ENCODE measurements at regions not wholly inside any gene's neighbourhood (a gene's known extent, or its start where the extent isn't known, plus 50 kb on each side); places are given as distances from the start of the nearest gene placed in this dataset.

DNA sequence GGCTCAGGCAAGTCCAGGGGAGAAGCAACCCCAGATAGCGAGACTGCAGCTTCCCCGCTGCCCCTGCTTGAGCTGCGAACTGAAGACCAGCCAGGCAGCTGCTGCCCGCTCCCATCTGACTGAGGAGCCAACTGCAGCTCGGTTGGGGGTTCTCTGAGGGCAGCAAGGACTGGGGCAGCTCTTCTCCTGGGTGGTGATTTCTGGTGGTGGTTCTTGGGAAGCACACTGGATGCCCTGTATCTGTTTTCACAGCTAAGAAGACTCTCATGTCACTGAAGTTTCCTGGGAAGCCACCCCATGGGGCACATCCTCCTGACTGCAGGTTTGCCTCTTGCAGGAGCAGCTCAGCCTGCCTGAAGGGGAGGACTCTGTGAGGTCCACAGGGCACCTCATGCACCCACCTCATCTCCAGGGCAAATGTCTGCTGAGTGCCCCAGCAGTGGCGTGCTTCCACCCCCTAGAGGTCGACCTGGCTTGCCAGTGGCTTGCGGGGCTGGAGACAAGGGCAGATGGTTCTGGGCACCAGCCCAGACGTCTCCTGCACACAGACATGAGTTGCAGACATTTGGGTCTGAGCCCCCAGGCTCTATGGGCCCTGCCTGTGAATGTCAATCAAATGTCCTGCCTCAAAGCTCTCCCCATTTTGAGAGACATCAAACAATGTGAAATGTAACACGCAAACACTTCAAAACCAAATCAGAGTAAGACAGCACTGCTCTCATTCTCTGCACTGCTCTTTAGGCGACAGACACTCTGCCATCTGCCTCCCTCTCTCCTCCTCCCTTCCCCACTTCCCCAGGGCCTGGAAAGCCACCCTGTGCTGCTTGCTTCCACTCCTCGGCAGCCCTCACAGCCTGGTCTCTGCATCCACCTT lies 800.9 kb downstream of the BRD1 start:
- no peak for DNase-seq

GRCh38 chr22:49025791-49026493 lies 801.7 kb downstream of the BRD1 start:
- DNase-seq = no peak

- no peak for DNase-seq
Observed at GRCh38 chr22:49024775-49025440, 802.8 kb downstream of the BRD1 start.

GRCh38 chr22:49023879-49024774 lies 803.5 kb downstream of the BRD1 start:
- DNase-seq = no peak

GRCh38 chr22:49023161-49023878 lies 804.4 kb downstream of the BRD1 start:
- DNase-seq = no peak

DNA sequence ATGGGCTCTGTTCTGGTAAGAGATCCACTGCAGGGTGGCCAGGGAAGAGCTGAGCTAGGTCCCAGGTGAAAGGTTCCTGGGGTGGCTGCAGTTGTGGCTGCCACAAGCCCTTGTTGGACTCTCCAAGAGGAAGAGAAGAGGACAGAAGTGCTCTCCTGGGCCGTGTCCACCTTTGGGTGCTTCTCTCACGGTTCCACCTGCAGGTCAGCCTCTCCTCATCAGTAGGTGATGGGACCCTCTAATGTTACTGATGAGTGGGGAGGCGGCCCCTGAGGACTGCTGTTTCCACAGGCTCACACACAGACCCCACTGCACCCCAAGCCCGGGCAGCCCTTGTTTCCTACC lies 804.9 kb downstream of the BRD1 start:
- DNase-seq = no peak

GRCh38 chr22:49021926-49022815 lies 805.5 kb downstream of the BRD1 start:
- DNase-seq = no peak

DNA sequence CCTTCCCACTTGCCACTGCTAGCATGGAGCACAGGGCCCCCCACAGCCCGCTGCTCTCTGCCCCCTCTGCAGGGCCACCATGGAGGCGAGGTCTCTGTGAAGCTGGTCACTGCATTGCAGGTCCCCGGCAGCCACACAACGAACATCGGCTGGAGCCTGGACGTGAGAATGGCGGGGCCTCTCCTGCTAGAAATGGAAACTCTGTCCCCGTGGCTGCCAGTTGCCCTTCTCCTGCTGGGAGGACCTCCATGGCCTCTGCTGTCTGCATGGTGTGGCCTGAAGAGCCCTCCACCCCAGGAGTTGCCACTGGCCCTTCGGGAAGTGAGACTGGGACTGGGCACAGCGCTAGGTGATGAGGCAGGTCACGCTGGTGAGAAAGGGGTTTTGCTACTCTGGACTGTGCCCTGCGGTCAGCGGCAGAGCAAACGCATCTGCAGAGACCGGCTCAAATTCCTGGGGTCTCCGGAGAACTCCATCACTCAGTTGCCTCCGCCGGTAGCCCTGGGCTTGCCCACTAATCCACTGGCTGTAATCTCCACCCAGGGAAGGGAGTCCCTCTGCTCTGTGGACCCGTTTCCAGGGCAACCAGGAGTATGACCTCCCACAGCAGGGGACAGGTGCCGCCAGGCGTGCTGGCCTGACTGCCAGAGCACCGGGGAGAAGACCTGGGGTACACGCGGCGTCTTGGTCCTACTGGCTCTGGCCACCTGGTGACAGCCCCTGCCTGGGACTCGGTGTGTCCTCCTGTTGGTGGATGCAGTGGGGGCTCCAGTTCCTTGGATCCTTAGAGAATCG lies 806.3 kb downstream of the BRD1 start:
- no peak for DNase-seq

DNA sequence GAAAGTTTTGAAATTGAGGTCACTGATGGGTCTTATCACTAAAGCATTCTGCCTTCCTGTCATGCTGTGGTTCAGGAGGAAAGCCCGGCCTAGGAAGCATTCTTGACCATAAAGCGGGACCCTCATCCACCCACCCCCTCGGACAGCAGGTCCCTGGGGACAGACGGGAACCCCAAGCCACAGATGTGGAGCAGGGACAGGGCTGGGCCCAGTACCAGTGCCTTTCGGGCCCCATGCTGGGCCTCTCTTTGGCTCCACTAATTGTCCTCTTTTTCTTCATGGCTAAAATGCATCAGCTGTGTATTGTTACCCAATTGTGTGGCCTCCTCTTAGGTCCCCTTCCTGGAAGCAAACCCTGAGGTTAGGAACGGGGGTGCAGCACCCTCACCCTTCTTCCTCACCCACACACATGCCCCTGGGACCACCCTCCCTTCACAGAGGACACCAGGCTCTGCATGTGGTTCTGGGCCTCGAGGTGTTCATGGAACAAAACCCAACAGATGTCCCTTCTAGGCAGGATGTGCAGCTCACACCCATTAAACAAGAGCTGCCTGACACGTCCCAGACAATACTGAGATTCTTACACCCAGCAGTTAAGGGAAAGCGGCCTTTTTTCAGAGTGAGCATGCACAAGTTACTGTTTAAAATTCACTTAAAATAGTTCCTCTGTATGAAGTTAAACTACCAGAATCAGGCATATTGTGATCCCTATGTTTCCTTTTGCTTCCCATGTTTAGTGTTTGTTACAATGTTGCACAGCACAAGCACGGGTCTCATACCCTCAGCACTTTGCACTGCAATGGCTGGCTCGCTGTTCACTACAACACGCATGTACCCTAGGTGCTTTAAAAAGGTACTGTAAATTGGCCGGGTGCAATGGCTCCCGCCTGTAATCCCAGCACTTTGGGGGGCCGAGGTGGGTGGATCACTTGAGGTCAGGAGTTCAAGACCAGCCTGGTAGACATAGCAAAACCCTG lies 807.6 kb downstream of the BRD1 start:
- DNase-seq = no peak

- DNase-seq = no peak
Observed at GRCh38 chr22:49018601-49019000, 809.1 kb downstream of the BRD1 start.

- DNase-seq = no peak
Observed at GRCh38 chr22:49017482-49018329, 810.0 kb downstream of the BRD1 start.

DNA sequence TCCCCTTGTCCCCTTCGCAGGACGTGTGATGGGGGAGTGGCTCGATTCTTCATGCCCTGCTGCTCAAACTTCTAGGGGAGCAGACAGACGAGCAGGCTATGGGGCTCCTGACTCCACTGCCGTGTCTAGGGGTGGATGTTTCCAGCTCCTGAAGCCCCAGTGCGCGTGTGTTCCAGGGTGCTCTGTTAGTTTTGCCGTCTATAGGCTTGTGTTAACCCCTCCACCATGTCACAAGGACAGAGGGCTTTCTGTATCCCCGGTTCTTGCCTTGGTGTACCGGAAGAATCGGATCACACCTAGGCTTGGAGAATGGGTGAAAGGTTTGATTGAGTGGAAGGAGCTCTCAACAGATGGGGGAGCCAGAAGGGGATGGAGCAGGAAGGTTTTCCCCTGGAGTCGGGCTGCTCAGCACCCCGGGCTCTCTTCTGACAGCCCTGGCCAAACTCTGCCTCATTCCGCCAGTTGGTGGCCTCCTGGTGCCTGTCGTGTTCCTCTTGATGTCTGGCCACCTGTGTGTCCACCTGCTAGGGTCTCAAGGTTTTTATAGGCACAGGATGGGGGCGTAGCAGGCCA lies 810.7 kb downstream of the BRD1 start:
- DNase-seq = no peak

- DNase-seq = no peak
Observed at GRCh38 chr22:49015993-49016908, 811.4 kb downstream of the BRD1 start.

DNA sequence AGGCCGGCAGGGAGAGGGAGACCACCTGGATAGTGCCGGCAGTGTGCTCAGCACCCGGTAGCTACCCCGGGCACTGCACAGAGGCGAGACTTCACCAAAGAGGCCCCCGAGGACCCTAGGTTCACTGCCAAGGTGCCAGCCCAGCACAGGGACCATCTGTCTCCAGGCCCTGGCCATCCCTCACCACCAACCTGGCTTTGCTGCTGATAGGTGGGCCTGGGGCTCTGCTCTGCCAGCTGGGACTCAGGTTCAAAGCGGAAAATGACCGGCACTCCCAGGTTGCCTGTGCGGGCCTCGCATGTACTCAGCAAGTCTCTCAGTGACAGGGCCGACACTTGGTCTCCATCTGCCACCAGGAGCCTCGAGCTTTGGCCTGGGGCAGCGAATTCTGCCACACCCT lies 812.2 kb downstream of the BRD1 start:
- no peak for DNase-seq

- DNase-seq = no peak
Observed at GRCh38 chr22:49014227-49015201, 813.2 kb downstream of the BRD1 start.

Measured in bone marrow (tissue), 2 donors.